Coronary artery (tissue), 2 donors: ENCODE measurements at regions not wholly inside any gene's neighbourhood (a gene's known extent, or its start where the extent isn't known, plus 50 kb on each side); places are given as distances from the start of the nearest gene placed in this dataset.

Experiments used
- DNase-seq: peaks from one replicate; pipeline ENCODE4 v3.0.0-alpha.2; 2017; ENCODE audit warnings: low spot score
- H3K27ac ChIP-seq, 2 donors: fragments of 200-600 bp; sonication (generic); one replicate each; pipeline ENCODE4 v1.5.1; 2016 to 2019
- H3K4me3 ChIP-seq: fragments of 200-600 bp; sonication (generic); 2 replicates; pipeline ENCODE4 v1.5.1; 2016; ENCODE audit warnings: mild to moderate bottlenecking, moderate library complexity
- CTCF ChIP-seq: fragments of 200-600 bp; sonication (generic); IDR thresholded peaks from one replicate; pipeline ENCODE4 v1.5.1; 2019; ENCODE audit warnings: antibody characterized with exemption

- no peak for DNase-seq
- H3K27ac ChIP-seq: no peak overlapping the region
- TF ChIP-seq CTCF: no peak
- no peak overlapping the region for H3K4me3 ChIP-seq
These were observed 1065.8 kb upstream of the SPRY2 start for GRCh38 chr13:81406639-81407292.

DNA sequence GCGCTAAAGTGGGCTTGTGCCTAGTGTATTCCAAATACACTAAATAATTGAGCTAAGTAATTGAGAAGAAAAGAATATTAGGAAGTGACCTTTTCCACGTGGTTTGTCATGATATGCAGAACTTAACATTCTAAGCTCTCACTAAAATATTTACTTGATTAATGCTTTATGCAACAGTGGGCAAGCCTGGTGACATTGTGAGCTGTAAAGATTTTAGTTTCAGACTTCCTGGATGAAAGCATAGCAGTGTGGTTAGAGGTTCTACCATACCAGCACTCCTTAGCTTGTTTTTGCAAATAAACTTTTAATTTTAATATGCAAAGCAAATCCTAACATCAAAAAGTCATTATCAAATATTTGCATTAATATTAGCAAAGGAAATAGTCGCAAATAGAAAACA is 1065.1 kb upstream of the SPRY2 start:
- no peak overlapping the region for H3K27ac ChIP-seq
- no peak overlapping the region for H3K4me3 ChIP-seq
- DNase-seq: no peak
- no peak for TF ChIP-seq CTCF

DNA sequence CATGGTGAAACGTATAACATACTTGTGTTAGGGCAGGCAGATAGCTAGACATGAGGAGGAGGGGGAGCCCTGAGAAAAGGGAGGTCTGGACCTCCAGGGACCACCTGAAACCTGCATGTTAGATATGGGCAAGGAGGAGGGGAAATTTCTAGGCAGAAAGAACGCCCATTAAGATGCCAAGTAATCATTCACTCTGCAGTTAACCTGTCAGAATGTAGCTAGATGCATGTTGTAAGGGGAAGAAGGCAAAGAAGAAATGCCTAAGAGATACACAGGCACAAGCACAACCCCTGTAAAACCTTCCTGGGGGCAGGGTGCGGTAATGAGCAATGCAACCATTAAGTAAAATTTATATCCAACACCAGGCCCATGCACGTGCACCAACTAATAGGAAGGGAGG is 1055.3 kb upstream of the SPRY2 start:
- H3K4me3 ChIP-seq: no peak overlapping the region
- no peak overlapping the region for H3K27ac ChIP-seq
- no peak for TF ChIP-seq CTCF
- no peak for DNase-seq

DNA sequence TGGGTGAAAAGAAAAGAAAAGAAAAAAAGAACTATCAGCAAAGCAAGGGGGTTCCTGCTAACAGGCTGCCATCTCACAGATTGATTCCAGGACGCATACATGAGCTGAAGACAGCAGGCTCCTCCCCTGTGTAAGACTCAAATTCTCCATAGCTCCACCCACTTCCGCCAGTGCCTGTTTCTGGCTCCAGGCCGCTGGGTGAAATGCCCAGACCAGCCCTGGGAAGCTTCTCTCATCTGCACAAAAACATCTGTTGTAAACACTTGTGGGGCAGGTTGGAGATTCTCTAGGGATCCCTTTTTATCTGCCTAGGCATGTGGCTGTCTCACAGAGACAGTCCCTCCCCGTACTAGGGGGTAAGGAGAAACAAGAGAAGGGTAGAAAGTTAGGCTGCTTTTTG is 1054.4 kb upstream of the SPRY2 start:
- DNase-seq: no peak
- no peak overlapping the region for H3K27ac ChIP-seq

GRCh38 chr13:81394640-81395039 is 1053.7 kb upstream of the SPRY2 start:
- no peak for TF ChIP-seq CTCF
- no peak for DNase-seq
- Histone ChIP-seq H3K27ac (no peak overlapping the region), H3K4me3 (no peak overlapping the region)

More for the DNA sequence above, 1054.4 kb upstream of the SPRY2 start:
- H3K4me3 ChIP-seq: no peak overlapping the region
- TF ChIP-seq CTCF: no peak

DNA sequence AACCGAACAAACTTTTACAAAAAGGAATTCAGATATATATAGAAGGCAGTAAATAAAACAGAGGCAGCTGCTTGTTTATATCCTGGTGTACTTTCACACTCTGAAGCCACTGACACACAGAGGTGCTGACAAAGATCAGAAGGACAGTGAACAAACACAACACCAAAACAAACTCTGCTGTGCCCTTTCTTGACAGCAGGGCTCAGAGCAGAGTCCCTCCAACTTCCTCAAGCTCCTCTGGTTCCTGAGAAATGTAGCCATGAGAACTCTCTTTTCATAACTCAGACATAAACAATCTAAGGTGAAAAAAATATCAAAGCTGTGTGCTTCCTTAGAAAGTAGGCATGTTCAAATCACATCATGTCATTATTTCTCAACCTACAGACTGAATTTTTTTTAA is 1052.8 kb upstream of the SPRY2 start:
- Histone ChIP-seq H3K4me3 (no peak overlapping the region), H3K27ac (no peak overlapping the region)
- no peak for TF ChIP-seq CTCF
- no peak for DNase-seq

DNA sequence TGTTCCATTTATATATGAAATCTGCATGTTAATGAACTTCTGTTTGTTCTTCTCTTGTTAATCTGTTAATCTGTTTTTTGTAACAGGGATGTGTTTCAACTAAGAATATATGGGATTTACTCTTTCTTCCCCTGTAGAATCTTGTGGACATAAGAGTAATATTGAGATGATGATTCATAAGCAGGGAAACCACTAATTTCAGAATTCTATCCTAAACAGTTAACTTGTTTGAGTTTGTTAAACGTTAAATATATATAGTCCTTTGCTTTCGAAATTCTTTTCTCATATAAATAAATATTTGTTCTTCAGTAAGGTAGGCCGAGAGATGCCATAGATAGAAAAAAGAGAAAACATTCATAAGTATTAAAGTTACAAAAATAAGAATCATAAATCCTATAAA is 1052.2 kb upstream of the SPRY2 start:
- Histone ChIP-seq H3K4me3 (no peak overlapping the region), H3K27ac (no peak overlapping the region)
- no peak for DNase-seq
- TF ChIP-seq CTCF: no peak
